Stomach smooth muscle (tissue), 2 donors: ENCODE measurements at regions not wholly inside any gene's neighbourhood (a gene's known extent, or its start where the extent isn't known, plus 50 kb on each side); places are given as distances from the start of the nearest gene placed in this dataset.
"Not testable (repeated sequence)": the region's sequence is repeated elsewhere in the genome, so short reads cannot be mapped to it uniquely, and the experiment has no call there.

Experiments used
- H3K27ac ChIP-seq: one replicate; pipeline ENCODE4 v1.7.0; 2013; ENCODE audit warnings: mild to moderate bottlenecking, low read length, inconsistent platforms
- H3K27me3 ChIP-seq, 2 donors: one replicate each; pipeline ENCODE4 v1.7.0; 2013; ENCODE audit warnings: low read length in 2 of 2; ENCODE audit not compliant: insufficient read depth in 2 of 2, control insufficient read depth in 1 of 2
- H3K36me3 ChIP-seq, 2 donors: one replicate each; pipeline ENCODE4 v1.7.0; 2013; ENCODE audit warnings: low read length in 2 of 2; ENCODE audit not compliant: control insufficient read depth in 2 of 2, insufficient read depth in 2 of 2
- H3K4me1 ChIP-seq: one replicate; pipeline ENCODE4 v1.7.0; 2013; ENCODE audit warnings: low read length; ENCODE audit not compliant: control insufficient read depth, insufficient read depth
- H3K4me3 ChIP-seq, 2 donors: one replicate each; pipeline ENCODE4 v1.7.0; 2013; ENCODE audit warnings: low read length in 2 of 2
- H3K9ac ChIP-seq, 2 donors: one replicate each; pipeline ENCODE4 v1.7.0; 2013; ENCODE audit warnings: low read length in 2 of 2, mild to moderate bottlenecking in 1 of 2
- H3K9me3 ChIP-seq, 2 donors: one replicate each; pipeline ENCODE4 v1.7.0; 2013; ENCODE audit warnings: low read length in 2 of 2; ENCODE audit not compliant: control insufficient read depth in 2 of 2
- donor health status: healthy.
- donor health status: Pancreatic carcinoma.

DNA sequence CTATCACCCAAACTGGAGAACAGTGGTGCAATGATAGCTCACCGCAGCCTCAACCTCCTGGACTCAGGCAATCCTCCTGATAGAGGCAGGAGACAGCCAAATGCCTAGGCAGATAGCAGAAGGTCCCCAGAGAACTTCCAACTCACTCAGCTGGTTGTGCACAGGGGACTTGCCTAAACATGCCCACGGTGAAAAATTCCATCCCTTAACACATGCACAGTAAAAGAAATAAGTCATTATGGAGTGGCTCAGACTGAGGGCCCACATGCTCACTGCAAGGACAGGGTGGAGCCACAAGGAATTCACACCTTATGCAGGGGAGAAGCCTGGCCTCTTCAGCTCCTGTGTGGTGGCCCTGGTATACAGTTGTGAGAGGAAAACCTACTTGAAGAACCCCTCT, 525.8 kb upstream of the ATP2B1 start:
- H3K9ac ChIP-seq, result no peak overlapping the region
- no peaks in the 10 kb centered on the region for H3K27me3 ChIP-seq
- no peaks in the 10 kb centered on the region for H3K9me3 ChIP-seq
- no peak overlapping the region for H3K4me3 ChIP-seq
- no peaks in the 10 kb centered on the region for H3K36me3 ChIP-seq
- no peak overlapping the region for H3K27ac ChIP-seq
- H3K4me1 ChIP-seq, result no peaks in the 10 kb centered on the region

DNA sequence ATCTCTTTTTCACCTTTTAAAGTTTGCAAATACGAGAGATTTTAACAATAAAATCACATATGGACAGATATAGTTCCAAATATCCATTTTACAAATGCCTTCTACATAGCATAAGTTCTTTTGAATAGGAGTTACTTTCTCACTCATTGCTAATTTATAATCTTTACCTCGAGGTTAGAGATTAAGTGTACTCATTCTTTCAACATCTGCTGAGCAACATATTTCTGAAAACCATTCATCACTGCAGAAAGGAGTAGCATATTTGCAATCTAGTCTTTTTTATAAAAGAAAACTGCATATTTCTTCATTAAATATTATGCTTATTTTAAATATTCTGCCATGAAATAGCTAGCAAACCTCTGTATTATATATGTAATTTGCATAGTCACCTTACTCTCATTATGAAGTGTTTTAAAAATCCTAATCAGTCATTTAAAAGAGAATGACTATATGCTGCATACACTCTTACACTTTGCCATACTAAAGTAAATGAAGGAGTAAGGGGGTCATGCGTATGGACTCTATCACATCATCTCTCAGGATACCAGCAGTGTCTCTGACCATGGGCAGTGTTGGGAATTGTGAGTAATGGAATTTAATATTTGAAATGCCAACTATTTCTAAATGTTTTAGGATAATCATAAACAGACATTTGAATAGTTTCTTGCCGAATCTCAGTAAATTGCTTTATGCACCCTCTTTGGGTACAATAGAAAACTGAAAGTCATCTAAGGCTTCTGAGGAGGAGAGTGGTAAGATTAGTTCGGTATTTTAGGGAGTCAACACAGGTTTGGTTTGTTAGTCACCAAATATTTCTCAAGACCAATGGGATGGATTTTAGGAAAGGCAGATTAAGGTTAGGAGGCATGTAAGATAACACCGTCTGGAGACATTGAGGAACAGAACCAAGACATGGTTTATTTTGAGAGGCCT, 524.8 kb upstream of the ATP2B1 start:
- no peaks in the 10 kb centered on the region for H3K36me3 ChIP-seq
- H3K4me3 ChIP-seq, result no peak overlapping the region

DNA sequence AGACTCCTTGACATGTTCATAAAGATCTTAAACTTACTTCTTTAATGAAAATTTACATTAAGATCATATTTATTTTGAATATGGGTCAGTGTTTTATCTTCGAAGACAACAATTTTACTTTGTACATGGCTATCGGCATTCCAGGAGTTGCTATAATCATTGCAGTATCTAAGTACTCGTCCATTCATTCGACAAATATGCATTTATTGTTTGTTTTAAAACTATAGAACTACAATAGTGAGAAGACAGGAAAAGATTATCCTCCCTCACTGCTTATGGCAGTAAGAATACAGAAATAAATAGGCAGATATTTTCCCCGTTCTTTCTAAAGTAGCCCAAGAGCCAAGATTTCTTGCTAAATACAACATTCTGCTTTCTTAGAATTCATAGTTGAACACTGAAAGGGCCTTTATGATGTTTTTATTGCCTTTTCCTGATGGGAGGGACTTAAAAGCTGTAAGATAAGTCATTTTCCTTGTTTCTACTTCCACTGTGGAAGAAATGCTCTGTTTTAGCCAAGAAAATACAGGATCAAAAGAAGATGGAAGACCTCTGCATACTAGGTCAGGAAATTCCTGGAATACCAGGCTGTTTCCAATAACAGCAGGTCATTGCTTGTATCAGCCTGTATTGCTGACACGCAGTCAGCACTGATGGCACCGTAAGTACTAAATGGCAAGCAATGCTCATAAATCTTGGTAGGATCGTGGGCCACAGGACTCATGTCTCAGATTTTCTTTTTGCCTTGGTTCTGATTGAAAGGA, 521.0 kb upstream of the ATP2B1 start:
- Histone ChIP-seq H3K27ac (no peak overlapping the region), H3K36me3 (no peaks in the 10 kb centered on the region), H3K9ac (no peak overlapping the region), H3K9me3 (no peaks in the 10 kb centered on the region), H3K27me3 (no peaks in the 10 kb centered on the region), H3K4me1 (no peaks in the 10 kb centered on the region), H3K4me3 (no peak overlapping the region)

More for the DNA sequence above, 524.8 kb upstream of the ATP2B1 start:
- no peaks in the 10 kb centered on the region for H3K4me1 ChIP-seq
- H3K9ac ChIP-seq, result no peak overlapping the region
- H3K27me3 ChIP-seq, result no peaks in the 10 kb centered on the region
- H3K27ac ChIP-seq, result no peak overlapping the region
- no peaks in the 10 kb centered on the region for H3K9me3 ChIP-seq

DNA sequence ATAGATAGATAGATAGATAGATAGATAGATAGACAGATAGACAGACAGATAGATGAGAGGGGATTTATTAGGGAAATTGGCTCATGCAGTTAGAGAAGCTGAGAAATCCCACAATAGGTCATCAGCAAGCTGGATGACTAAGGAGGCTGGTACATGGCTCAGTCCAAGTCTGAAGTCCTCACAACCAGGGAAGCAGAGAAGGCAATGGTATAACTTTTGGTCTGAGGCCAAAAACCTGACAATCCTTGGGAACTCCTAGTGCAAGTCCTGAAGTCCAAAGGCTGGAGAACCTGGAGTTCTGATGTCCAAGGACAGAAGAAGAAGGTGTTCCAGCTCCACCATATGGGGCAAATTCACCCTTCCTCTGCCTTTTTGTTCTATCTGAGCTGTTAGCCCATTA, 517.6 kb upstream of the ATP2B1 start:
- H3K9ac ChIP-seq, result no peak overlapping the region
- H3K36me3 ChIP-seq, result no peaks in the 10 kb centered on the region
- H3K4me3 ChIP-seq, result no peak overlapping the region

DNA sequence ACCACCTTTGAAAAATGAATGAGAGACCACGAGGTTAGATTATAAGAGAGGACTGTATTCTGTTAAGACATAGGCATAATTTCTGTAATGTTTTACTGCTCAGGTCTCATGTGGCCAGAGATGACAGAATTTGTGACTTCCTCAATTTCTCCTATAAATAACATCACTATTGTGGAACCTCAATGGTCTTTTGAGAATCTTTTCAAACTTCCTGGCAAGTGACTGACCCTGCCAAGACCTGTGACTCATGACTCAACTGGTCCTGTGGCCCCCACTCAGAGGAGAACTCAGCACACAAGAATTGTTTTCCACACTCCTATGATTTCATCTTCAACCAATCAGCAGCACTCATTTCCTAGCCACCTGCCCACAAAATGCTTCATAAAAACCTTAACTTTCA, 508.2 kb upstream of the ATP2B1 start:
- H3K4me3 ChIP-seq, result no peak overlapping the region
- no peaks in the 10 kb centered on the region for H3K9me3 ChIP-seq
- no peak overlapping the region for H3K9ac ChIP-seq
- no peaks in the 10 kb centered on the region for H3K36me3 ChIP-seq
- no peak overlapping the region for H3K27ac ChIP-seq
- H3K4me1 ChIP-seq, result no peaks in the 10 kb centered on the region
- H3K27me3 ChIP-seq, result no peaks in the 10 kb centered on the region

More for the DNA sequence above, 517.6 kb upstream of the ATP2B1 start:
- no peaks in the 10 kb centered on the region for H3K4me1 ChIP-seq
- no peaks in the 10 kb centered on the region for H3K9me3 ChIP-seq
- H3K27ac ChIP-seq, result no peak overlapping the region
- H3K27me3 ChIP-seq, result no peaks in the 10 kb centered on the region

DNA sequence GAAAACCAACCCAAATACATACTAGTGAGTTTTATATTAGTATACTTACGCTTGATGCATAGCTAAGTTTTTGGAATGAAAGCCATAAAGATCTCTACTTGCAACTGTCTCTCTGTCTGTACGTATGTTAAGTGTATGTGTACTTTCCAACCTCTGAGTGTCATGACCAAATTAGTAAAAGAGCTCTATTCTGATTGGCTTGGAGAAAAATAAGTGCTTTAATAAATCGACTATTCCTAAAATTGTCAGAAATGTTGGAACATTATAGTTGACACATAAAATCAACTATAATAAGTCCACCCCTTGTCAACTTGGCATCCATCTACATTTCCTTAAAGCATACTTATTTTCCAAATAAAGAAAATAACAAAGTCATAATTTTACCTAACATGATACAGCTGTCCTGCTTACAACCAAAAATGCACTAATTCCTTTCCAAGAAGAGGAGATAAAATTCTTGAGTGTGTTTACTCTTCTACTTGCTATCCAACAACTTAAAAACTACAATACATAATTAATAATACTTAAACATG, 507.4 kb upstream of the ATP2B1 start:
- Histone ChIP-seq H3K4me1 (no peaks in the 10 kb centered on the region), H3K27ac (no peak overlapping the region), H3K4me3 (no peak overlapping the region), H3K9me3 (no peaks in the 10 kb centered on the region), H3K27me3 (no peaks in the 10 kb centered on the region), H3K9ac (no peak overlapping the region), H3K36me3 (no peaks in the 10 kb centered on the region)

DNA sequence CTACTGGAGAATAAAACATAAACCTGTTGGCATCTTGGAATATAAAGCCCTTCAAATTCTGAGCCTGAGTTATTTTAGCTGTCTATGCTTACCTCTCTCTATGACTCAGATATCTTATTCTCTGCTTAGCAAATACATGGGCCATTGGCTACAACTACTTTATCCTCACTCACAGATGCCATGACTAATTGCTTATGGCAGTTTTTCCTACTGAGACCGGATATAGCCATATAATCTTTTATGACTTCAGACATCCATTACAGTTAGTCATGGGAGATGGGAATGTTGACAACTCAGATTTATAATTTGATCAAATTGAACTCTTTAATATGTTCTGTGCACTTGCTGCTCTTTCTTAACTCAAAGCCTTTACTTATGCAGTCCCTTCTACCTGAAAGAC, 502.4 kb upstream of the ATP2B1 start:
- Histone ChIP-seq H3K4me1 (no peaks in the 10 kb centered on the region), H3K36me3 (no peaks in the 10 kb centered on the region), H3K9me3 (no peaks in the 10 kb centered on the region), H3K4me3 (no peak overlapping the region), H3K27ac (no peak overlapping the region), H3K9ac (no peak overlapping the region), H3K27me3 (no peaks in the 10 kb centered on the region)

DNA sequence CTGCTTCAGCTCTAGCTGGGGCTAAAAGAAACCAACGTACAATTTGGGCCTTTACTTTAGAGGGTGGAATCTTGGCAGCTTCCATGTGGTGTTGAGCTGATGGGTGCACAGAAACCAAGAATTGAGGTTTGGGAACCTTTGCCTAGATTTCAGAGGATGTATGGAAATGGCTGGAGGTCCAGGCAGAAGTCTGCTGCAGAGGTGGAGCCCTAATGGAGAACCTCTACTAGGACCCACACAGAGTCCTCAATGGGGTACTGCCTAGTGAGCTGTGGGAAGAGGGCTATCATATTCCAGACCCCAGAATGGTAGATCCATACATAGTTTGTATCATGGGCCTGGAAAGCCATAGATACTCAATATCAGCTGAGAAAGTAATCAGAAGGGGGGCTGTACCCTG, 500.4 kb upstream of the ATP2B1 start:
- H3K9me3 ChIP-seq, result no peaks in the 10 kb centered on the region
- no peaks in the 10 kb centered on the region for H3K27me3 ChIP-seq
- no peaks in the 10 kb centered on the region for H3K36me3 ChIP-seq
- no peak overlapping the region for H3K4me3 ChIP-seq
- no peaks in the 10 kb centered on the region for H3K4me1 ChIP-seq
- no peak overlapping the region for H3K27ac ChIP-seq
- H3K9ac ChIP-seq, result no peak overlapping the region

DNA sequence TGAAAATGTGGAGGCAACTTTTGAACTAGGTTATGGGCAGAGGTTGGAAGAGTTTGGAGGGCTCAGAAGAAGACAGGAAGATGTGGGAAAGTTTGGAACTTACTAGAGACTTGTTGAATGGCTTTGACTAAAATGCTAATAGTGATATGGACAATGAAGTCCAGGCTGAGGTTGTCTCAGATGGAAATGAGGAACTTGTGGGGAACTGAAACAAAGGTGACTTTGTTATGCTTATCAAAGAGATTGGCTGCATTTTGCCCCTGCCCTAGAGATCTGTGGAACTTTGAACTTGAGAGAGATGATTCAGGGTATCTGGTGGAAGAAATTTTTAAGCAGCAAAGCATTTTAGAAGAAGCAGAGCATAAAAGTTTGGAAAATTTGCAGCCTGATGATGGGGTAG, 499.7 kb upstream of the ATP2B1 start:
- not testable (repeated sequence) for H3K9me3 ChIP-seq, H3K9ac ChIP-seq, H3K4me1 ChIP-seq, H3K4me3 ChIP-seq, H3K27me3 ChIP-seq, H3K27ac ChIP-seq, H3K36me3 ChIP-seq

DNA sequence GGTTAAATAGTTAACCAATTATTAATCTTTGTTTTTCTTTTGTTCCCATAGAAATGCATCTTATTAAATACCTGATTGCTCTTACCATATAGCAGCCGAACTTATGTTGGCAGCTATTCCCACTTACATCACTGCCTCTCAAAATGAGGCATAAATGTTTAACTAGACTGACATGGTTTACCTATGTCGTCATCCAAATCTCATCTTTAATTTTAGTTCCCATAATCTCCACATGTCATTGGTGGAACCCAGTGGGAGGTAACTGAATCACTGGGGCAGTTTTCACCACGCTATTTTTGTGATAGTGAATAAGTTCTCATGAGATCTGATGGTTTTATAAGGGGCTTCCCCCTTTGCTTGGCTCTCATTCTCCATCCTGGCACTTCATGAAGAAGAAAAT, 499.2 kb upstream of the ATP2B1 start:
- Histone ChIP-seq H3K27ac (no peak overlapping the region), H3K4me1 (no peaks in the 10 kb centered on the region), H3K4me3 (no peak overlapping the region), H3K36me3 (no peaks in the 10 kb centered on the region), H3K9me3 (no peaks in the 10 kb centered on the region), H3K9ac (no peak overlapping the region), H3K27me3 (no peaks in the 10 kb centered on the region)
